HL-60/S4 (cell line): ENCODE measurements at regions not wholly inside any gene's neighbourhood (a gene's known extent, or its start where the extent isn't known, plus 50 kb on each side); places are given as distances from the start of the nearest gene placed in this dataset.

Source experiments
- in situ Hi-C: fragments of 300-500 bp; cut with MboI; formaldehyde crosslinking; loops from 2 replicates; pipeline ENCODE4 v1.14.3; 2022; ENCODE audit warnings: low sequenced_read_pairs

DNA sequence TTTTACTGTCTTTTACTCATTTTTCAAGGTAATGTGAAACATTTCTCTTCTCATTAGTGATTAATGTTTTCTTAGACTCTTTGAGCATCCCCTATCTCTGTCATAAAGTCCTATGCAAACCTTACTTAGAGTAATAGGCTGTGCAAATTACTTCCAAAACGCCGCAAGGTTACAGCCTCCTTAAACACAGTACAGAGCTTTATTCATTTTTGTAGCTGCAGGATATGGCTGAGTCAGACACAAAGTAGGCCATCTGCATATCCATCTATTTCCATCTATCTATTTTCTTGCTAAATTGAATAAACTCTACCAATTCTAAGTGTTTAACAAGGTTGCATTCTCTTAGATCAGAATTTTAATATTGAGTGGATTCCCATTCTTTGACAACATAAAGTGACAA lies 335.6 kb upstream of the SLC16A7 start:
- in situ Hi-C loops: no loop called here

DNA sequence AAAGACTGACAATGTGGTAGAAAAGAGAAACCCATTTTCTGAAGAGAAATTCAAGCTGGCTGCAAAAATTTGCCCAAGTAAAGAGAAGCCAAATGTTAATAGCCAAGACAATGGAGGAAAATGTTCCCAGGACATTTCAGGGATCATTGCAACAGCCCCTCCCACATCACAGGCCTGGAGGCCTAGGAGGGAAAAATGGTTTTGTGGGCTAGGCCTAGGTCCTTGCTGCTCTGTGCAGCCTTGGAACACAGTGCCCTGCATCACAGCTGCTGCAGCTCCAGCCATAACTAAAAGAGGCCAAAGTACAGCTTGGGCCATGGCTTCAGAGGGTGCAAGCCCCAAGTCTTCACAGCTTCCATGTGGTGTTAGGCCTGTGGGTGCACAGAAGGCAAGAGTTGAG lies 332.4 kb upstream of the LRIG3 start:
- in situ Hi-C loops: no loop called here

DNA sequence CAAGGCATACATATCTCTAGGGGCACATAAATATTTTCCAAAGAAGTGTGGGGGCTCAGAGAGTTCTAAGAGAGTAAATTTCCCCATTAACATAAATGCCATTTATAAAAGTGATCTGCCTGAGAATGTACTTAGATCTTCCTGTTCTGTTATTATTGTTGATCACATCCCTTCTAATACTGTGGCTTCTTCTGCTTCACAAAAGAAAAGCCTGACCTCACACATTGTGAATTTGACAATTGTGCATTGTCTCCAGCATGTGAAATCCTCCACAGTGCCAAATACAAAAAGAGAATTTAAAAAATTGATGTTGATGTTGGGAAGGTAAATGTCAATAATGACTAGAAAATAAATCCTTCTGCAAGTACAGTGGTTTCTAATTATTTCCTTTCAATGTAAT lies 330.5 kb upstream of the LRIG3 start:
- in situ Hi-C loops: no loop called here

DNA sequence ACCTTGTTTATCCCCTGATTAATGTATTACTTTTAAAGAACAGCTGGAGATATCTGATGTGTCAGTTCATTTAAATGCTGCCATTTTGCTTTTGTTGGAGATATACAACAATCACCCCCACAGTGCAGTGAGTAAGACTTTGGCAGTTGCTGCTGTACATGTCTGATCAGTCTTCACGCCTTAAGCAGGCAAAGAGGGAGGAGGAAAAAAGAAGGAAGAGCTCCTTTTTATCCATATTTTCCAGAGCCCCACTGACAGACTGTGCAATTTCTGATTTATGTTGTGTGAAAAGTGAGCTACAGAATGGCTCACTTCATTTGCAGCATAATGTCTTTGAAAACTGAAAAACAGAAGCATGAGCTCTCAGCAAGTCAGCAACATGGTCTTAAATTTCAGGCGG lies 319.7 kb upstream of the LRIG3 start:
- in situ Hi-C loops: no loop called here

DNA sequence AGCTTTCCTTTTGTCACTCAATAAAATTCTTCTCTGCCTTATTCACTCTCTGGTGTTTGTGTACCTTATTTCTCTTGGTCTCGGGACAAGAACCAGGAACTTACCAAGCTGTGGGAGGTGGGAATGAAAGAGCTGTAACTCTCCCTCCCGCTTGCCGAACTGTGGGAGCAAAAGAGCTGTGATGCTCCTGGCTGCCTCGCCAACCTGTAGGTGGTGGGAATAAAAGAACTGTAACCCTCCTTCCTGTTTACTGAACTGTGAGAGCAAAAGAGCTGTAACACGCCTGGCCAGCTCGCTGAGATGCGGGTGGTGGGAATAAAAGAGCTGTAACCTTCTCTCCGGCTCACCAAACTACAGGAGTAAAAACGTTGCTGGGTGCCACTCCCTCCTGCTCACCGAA lies 314.1 kb upstream of the LRIG3 start:
- in situ Hi-C loops: no loop called here

DNA sequence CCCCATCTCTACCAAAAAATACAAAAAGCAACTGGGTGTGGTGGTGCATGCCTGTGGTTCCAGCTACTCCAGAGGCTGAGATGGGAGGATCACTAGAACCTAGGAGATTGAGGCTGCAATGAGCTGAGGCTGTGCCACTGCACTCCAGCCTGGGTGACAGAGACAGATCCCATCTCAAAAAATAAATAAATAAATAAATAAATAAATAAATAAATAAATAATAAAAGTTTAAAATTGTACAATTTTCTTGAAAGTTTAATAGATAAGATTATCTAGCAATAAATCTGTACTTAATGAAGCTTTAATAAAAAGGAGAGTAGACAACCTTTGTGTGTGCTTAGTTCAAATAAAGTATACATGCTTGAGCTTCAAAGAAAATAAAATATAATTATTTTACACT lies 310.0 kb upstream of the LRIG3 start:
- in situ Hi-C loops: no loop called here

DNA sequence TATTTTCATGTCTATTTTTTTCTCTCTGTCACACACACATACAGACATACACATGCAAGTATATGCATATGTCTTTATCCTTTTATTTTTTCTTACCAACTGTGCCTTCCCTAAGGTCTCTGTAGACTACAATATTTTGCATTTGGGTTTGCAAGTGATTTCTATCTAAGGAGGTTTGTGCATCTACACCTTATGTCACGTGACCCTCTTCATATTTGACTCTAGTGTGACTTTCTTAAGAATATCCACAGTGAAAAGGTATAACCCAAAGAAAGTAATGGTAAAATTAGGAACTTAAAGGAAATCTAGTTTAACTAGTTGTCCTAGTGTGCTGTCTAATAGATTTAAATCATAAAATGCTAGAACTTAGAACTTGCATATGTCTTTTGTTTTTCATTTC lies 298.8 kb upstream of the LRIG3 start:
- in situ Hi-C loops: no loop called here

DNA sequence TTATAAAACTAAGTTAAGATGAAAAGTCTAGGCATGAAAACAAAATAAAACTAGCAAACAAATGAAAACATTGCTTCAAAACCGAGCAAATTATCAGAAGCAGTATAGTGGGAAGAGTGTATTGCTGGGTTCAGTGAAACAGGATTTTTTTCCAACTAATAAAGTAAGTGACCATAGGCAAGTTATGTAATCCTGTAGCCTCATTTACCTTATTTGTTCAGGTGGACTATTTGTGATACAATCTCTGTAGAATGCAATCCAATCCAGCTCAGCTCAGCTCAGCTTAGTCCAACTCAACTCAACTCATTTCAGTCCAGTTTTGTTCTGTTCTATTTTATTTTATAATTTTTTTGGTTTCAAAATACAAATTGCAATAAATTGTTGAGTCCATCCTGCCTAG lies 276.7 kb upstream of the LRIG3 start:
- in situ Hi-C loops: no loop called here

DNA sequence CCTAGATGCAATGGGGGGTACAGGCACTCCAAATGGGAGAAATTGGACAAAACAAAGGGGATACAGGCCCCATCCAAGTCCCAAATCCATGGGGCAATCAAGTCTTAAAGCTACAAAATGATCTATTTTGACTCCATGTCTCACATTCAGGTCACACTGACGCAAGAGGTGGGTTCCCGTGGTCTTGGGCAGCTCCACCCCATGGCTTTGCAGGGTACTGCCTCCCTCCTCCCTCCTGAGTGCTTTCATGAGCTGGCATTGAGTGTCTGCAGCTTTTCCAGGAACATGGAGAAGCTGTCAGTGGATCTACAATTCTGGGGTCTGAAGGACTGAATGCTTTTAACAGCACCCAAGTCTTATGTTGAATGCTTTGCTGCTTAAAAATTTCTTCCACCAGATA lies 274.5 kb upstream of the LRIG3 start:
- in situ Hi-C loops: no loop called here

DNA sequence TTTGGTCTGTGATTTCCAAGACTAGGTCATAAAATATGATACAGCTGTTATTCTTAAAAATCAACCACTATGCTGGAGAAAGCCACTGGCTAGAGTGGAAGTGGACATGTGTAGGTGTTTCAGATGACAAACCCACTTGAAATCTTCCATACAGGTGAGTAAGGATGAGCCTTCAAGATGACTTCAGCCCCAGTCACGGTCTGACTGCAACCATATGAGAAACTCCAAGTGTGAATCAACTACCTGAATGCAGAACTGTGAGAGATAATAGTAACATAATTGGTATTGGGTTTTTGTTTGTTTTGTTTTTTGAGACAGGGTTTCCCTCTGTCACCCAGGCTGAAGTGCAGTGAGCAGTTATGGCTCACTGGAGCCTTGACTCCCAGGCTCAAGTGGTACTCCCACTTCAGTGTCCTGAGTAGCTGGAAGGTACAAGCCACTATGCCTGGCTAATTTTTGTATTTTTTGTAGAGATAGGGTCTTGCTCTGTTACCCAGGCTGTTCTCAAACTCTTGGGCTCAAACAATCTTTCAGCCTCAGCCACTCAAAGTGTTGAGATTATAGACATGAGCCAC lies 273.3 kb upstream of the LRIG3 start:
- in situ Hi-C loops: no loop called here

DNA sequence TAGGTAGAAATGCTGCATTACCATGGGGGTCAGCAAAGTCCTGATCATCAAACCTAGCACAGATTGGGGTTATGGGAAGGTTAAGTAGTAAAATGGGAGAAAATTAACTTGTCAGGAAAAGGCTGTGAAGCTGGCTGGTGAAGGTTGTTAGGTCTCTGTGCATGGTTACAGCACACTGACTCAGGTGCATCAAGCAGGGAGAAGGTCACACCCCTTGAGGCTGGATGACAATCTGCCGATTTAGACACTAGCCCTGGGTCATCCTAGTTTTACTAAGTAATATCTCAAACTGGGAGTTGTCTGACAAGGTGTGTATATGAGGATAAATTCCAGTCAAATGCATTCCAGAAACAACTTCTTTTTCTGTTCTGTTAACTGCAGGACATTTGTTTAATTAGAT lies 271.1 kb upstream of the LRIG3 start:
- in situ Hi-C loops: no loop called here

DNA sequence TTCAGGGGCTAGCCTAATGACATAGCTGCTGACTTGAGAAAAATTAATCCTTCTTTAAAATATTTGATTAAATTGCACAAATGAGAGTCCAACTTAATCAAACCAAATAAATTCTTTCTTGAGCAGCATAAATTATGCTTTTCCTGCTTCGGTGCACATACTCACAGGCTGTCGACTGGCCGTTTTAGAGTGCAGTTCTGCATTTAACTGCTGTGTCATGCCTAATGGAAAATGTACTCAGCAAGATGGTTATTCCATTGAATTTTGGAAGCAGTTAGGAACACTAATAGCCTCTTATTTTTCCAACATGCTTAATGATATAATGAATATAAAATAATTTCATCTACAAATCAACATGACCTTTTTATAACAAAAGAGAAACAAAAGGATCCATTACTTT lies 266.1 kb upstream of the LRIG3 start:
- in situ Hi-C loops: no loop called here

DNA sequence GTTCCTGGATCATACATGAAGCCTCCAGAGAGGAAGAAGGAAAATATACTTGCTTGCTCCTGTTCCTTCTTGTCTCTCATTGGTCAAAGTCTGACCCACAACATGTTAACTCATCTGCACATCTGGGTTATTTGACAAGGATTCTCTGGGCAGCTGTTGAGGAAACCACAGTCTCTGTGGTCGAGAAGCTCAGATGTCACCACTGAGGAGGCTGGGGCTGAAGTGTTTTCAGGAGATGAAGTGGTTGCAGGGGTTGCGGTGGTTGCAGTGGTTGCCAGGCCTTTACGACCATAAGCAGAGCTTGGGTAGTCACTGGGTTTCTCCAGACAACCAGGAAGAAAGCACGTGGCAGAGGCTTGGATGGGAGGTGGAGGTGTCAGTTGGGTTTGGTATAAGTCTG lies 265.0 kb upstream of the LRIG3 start:
- in situ Hi-C loops: no loop called here

DNA sequence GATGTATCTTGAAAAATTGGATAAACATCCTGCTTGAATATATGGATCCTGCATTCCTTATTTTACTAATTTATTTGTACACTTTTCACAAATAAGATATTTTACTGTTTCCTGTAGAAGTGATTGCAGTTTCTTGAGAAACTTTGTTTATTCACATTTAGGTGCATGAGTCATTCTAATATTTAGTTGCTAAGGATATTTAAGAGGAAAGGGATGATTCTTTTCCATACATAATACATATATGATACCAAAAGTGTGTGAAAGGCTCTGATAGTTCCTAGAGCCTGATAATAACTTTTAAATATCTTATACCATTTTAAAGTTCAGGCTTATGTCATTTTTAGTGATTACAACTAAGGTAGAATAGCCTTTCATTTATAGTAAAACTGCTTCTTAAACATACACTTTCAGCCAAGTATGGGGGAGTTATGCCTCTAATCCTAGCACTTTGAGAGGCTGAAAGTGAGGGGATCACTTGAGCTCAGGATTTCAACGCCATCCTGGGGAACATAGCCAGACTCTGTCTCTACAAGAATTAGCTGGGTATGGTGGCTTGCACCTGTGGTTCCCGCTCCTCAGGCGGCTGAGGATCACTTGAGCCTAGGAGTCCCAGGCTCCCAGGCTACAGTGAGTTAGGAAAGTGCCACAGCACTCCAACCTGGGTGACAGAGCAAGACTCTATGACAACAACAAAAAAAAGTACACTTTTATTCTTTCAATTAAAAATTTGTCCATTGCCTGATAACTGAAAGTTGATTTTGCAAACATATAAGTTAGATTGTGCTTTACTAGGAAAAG lies 262.6 kb upstream of the LRIG3 start:
- in situ Hi-C loops: no loop called here

DNA sequence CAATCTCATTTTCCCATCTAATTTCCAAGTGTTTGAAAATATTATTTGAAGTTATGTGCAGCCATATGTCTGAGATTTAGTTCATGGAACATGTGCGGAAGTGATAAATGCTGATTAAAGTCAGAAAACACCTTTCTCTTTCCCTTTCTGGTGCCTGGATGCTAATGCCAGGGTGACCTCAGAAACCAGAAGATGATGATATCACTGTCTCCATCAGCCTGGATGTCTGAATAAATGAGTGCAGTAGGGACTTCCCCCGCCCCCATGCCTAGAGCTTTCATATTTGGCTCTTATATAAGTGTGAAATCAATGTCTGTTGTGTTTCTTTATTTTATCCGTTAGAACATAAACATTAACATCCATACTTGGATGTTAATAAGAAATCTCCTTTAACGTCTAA lies 261.9 kb upstream of the LRIG3 start:
- in situ Hi-C loops: no loop called here

DNA sequence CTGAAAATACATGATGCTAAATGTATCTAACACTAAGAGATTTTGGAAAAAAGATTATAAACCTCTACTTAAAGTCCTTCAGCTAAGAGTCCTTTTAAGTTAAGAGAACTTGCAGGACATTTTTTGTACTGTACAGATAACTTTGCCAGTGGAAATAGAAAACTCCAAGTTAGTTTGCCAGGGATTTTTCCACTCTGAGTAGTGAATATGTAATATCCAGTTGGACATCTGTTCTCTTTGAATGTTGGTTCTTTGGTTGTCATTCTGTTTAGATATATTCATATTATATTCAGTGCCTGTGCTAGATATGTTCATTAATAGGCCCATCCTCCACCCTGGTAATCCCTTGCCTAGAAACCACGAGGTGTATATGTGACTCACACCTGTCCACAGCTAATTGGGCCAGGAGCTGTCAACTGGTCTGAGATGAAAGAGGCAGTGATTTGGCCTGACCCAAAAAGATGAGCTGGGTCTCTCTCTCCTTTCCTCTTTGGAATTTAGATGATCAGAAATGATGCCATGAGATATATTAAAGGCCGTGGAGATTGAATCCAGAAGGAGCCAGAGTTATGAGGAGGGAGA lies 261.0 kb upstream of the LRIG3 start:
- in situ Hi-C loops: no loop called here

DNA sequence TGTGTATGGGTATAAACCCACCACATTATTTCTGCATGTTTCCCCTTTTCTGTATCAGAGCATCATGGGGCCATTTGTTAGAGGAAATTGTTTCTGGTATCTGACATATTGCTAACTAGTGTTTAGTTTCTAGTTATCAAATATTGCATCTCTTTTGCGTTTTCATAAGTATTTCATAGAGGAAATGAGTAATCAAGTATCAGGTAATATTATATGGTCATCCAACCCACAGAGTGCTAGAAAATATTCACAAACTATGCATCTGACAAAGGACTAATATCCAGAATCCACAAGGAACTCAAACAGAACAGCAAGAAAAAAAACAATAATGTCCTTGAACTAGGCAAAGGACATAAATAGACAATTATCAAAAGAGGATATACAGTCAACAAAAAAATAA lies 258.9 kb upstream of the LRIG3 start:
- in situ Hi-C loops: no loop called here

DNA sequence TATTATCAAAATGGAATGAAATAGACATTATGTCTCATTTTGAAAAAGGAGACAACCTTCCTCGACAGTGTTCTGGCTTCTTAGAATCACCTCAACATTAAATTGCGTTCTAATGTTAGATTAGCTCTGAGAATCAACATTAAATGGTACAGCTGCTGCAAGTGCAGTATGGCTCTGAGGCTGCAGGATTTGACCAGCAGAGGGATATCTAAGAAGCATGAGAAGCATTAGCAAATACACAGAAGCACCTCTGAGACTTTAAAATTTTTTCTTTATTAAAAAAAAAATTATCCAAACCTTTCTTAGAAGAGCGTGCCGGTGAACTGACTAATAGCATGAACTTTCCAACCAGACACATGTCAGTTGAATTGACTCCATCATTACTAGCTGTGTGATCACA lies 253.4 kb upstream of the LRIG3 start:
- in situ Hi-C loops: no loop called here

DNA sequence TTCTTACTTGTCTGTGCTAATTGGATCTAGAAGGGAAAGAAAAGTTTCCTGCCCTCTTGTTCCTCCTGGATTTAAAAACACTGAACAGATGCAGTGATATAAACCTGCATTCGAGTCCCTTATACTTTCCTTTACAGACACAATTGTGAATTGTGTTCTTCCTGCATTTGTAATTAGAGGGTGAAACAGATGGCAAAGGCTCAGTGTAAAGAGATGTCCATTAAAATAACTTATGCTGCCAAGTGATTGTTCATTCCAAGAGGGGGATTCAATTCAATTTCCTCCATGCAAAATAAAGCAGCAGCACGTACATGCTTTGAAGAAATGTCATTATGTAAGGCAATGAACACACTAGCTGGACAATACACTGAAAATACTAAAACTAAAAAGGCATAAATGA lies 248.3 kb upstream of the LRIG3 start:
- in situ Hi-C loops: no loop called here

DNA sequence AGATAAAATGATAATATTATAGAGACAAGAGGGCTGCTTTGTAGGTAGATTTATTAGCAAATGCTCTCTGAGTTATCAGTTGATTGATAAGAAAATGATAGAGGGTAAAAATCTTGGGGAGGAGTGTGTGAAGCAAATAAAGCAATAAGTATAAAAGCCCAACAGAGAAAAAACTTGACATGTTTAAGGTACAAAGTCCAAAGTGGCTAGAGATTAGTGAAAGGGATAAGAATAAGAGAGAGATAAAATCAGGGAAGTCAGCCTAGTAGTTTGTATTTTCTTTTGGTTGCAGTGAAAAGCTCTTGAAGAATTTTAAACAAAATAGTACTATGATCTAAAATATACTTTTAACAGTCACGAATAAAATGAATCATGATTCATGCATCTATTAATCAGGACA lies 246.2 kb upstream of the LRIG3 start:
- in situ Hi-C loops: no loop called here

DNA sequence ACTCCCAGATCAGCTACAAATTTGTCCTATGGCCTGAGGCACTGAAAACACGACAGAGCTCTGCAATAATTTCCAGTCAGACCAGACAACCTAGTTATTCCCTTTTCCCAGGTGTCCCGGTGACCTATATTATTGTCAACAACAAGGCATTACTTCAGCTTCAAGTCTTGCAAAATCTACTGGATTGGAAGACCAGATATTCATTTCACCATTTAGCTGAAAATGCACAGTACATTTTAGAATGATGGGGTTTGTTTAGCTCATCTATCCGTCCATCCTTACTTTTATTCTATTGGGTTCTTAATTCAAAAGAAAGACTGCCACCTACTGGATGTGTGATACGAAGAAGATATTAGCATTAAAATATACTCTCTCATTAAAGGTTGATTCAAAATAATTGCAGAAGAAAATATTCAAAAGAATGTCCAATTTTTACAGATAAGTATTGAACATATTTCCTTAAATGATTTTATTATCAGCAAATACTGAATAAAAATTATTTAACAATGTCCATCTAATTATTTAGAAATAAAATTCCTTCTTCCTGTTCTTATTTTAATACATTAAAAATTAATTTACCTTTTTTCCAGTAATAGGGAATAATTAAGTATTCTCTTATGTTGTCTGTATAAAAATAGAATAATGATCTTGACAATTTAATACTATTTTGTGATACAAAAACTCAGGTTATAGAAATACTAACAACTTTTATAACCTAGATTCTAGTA lies 244.9 kb upstream of the LRIG3 start:
- in situ Hi-C loops: no loop called here

DNA sequence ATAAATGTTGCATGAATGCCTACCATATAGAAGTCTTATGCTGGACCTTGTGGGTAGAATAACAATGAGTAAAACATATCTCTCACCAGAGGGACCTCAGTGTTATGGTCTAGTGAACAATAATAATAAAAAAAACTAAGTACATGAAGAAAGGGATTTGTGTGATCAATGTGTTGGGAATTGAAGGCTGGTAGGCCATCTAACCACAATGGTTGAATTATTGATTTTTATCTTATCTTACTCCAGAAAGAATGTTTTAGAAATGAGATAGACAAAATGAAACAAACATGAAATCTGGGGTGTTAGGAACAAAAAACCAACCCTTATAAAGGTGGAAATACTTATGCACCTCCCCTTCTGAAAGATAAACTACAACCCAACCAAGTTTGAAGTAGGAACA lies 243.9 kb upstream of the LRIG3 start:
- in situ Hi-C loops: no loop called here
